ENCODE measurements at regions not wholly inside any gene's neighbourhood (a gene's known extent, or its start where the extent isn't known, plus 50 kb on each side); places are given as distances from the start of the nearest gene placed in this dataset.

GRCh38 chr14:89660166-89660565 is 243.1 kb upstream of the FOXN3 start:
- TF ChIP-seq POLR2A (IDR thresholded peaks at IDR 0.05): no peak
- no peak for TF ChIP-seq CTCF (IDR thresholded peaks at IDR 0.05)

All from heart left ventricle (tissue), 13 donors.